Middle frontal gyrus (tissue), 1 donor: ENCODE measurements at regions not wholly inside any gene's neighbourhood (a gene's known extent, or its start where the extent isn't known, plus 50 kb on each side); places are given as distances from the start of the nearest gene placed in this dataset.
"Not testable (repeated sequence)": the region's sequence is repeated elsewhere in the genome, so short reads cannot be mapped to it uniquely, and the experiment has no call there.

Experiments
- DNase-seq: peaks from one replicate; pipeline ENCODE4 v3.0.0-alpha.2; 2015; ENCODE audit warnings: low spot score; ENCODE audit errors: extremely low spot score

DNA sequence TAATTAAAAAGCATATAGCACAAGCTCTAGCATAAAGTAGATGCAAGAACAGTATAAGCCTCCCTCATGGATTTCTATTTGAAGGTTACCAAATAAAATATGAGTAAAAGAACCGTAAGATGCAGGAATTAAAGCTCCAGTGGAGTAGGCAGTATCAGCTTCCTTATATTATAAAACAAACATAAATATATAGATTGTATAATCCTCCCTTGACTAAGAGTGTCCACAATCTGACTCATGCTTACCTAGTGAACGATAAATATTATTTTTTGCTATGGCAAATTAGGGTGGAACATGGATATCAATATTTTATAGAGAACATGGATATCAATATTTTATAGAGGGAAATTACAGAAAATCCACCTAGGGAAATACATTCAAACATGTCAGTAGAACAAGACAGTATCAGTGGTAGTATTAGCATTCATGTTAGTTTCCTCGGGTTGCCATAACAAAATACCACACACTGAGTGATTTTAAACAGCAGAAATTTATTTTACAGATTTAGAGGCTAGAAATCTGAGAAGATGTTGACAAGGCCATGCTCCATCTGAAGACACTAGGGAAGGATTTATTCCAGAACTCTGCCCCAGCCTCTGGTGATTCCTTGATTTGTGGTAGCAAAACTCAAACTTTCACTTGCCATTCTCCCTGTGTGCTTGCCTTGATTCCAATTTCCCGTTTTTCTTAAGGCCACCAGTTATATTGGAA is 1521.3 kb downstream of the SI start:
- DNase-seq: no peak

DNA sequence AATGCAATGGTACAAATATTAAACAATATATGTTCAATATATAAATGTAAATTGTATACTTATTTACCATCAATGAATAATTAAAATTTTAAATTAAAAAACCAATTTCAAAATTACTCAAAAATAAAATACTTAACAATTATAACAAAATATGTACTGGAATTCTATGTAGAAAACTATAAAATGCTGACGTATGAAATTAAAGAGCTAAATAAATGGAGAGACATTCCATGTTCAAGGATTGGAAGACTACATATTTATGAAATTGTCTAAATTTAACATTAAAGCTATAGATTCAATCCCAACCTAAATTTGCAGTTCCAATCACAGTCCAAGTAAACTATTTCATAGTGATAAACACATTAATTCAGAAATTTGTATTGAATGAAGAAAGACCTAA is 1522.4 kb downstream of the SI start:
- DNase-seq: no peak

DNA sequence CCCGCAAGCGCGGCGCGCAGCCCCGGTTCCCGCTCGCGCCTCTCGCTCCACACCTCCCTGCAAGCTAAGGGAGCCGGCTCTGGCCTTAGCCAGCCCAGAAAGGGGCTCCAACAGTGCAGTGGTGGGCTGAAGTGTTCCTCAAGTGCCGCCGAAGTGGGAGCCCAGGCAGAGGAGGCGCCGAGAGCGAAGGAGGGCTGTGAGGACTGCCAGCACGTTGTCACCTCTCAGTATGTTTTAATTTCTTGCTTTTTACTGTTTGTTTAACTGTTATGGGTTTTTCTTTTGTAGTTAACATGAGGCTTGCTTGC is 1525.7 kb downstream of the SI start:
- no peak for DNase-seq

DNA sequence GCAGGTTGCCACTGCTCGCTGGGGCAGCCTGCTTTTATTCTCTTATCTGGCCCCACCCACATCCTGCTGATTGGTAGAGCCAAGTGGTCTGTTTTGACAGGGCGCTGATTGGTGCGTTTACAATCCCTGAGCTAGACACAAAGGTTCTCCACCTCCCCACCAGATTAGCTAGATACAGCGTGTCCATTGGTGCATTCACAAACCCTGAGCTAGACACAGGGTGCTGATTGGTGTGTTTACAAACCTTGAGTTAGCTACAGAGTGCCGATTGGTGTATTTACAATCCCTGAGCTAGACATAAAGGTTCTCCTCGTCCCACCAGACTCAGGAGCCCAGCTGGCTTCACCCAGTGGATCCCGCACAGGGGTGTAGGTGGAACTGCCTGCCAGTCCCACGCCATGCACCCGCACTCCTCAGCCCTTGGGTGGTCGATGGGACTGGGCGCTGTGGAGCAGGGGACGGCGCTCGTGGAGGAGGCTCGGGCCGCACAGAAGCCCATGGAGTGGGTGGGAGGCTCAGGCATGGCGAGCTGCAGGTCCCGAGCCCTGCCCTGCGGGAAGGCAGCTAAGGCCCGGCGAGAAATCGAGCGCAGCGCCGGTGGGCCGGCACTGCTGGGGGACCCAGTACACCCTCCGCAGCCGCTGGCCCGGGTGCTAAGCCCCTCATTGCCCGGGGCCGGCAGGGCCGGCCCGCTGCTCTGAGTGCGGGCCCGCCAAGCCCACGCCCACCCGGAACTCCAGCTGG is 1526.2 kb downstream of the SI start:
- DNase-seq: not testable (repeated sequence)

DNA sequence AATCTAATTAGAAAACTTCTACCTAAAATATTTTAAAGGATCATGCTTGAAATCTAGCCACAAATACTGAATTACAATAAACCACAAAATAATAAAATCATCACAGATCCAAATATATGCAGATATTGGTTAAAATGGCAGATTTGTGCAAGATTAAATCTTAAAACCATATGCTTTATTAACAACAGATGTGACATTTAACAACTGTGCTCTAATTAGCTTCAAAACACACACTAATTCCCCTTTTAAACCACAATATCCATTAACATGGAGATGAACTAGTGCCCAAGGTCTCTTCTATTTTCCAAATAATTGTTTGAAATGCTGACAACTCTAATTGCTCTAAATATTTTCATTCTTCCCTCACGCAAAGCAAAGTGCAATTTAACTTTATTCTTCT is 1530.3 kb downstream of the SI start:
- no peak for DNase-seq

DNA sequence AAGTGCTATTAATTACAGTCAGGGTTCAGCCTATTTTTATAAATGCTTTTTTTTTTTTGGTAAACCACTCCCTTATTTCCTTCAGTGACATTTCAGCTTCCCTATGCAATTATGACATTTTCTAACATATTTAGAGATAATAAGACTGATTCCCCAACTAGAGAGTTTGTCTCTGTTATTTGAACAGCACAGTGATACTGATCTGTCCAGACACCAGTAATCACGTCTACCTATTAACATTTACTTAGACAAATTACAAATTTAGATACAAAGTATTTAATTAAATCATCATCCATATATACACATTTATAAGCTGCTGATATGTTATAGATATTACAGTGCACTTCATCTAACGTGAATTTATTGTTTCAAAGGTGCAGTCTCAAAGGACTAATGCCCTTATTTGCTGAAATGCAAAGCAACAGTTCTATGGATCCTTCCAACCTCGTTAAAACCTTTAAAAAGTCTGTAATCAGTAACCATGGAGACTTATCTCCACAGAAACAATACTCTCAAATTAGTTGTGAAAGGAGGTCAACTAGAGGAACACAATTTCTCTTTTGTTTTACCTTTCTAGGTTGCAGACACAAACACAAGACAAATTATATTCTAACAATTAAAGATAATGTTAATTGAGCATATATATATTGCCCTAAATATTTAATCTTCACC is 1531.1 kb downstream of the SI start:
- no peak for DNase-seq

DNA sequence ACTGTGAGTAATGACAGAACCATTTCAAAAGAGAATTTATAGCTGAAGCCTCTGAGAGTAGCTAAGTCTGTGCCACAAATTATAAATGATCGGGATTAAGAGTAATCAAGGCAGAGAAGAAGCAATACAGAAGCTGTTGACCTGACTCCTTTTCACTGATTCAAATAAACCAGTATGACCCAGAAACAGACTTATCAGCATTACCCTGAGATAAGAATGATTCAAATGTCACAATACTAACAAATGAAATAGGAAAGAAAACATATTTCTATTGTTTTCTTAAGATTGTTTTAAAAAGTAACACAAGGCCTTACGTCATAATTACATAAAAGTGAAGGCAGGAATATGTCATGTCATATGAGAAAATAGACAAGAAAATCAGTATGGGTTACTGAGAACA is 1534.6 kb downstream of the SI start:
- DNase-seq: no peak

DNA sequence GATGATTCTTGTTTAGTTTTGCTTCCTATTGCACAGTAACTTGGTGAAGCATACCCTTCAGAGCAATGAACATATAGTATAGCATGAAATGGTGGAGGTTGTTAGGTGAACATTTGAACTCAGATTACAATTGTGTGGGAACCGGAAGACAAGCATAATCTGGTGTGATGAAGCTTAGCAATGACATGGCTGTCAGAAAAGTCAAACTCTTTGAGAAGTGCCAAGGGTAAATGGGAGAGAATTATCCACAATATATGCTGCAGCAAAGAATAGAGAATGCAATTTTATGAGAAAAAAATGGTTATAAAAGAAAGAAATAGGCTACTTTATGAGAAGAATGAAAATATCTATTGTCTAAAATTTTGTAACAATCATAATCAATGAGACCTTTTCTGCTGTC is 1536.7 kb downstream of the SI start:
- no peak for DNase-seq

DNA sequence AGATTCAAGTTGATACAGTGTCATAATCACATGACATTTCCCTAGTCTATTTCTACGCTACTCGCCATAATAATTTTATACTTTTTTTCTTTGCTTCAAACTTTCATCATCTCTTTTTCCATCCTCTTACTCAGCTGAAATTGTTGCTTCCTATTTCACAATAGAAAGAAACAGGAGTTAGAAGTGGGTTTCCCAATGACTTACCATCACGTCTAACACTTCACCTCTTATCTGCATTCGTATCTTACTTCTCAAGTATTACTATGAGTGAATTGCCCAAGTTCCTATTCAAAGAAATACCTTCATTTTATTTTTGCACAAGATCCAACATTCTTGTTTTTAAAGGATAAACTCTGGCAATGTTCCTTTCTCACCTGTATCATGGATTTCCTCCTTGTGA is 1539.9 kb downstream of the SI start:
- no peak for DNase-seq

DNA sequence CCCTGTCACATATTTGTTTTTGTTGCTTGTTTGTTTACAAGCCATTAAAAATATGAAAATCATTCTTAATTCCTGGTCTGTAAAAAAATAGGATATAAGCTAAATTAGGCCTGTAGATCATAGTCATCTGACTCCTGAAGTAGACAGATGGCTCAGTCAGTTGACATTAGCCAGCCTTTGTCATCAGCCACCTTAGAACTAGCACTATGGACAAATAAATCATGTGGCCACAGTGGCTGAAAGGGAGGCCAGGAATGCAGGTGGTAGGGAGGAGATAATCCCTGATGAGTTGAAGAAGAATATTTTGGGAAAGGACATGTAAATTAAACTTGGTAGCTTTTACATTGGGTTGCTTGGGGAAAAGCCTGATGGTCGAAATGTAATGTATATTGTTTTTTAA is 1544.9 kb downstream of the SI start:
- DNase-seq: no peak

DNA sequence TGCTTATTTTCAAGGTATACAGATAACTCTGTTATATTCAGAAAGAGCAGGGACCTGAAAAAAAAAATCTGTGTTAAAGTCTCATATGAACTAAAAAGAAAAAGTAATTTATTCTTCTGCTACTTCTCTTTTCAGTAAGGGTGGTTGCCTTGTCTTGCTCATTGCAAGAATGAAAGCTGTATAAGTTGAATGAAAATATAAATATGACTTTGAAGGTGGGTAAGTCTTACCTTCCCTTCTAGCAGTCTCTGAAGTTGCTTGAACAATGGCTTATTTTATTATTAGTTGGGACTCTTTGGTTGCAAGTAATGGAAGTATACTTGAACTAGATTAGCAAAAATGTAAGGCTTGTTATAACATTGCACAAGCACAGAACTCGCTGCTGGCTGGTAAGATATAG is 1554.9 kb downstream of the SI start:
- DNase-seq: no peak

DNA sequence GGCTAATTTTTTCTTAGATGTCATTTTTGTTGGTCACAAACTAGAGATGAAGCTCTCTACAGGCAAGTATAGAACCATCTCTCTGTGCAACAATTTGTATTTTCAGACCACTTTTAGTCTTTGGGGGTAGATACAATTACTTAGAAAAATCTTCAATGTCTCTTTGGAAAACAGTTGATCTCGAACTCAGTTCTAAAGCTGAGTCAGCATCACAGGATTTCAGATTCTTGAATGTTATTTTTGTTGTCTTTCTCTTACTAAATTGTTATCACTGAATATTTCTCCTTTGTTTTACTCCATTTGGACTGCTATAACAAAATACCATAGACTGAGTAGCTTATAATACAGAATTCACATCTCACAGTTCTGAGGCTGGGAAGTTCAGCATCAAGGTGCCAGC is 1557.0 kb downstream of the SI start:
- DNase-seq: no peak

DNA sequence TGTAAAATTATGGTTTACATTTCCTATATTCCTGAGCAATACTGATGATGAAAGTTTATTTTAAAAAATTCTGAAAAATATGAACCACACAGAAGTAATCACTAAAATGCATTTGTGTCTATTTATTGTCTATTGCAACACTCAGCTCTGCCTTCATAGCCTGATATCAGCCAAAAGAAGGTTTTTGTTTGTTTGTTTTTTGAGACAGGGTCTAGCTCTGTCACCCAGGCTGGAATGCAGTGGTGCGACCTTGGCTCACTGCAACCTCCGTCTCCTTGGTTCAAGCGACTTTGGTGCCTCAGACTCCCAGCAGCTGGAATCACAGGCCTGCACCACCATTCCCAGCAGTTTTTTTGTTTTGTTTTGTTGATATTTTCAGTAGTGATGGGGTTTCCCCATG is 1560.2 kb downstream of the SI start:
- no peak for DNase-seq

DNA sequence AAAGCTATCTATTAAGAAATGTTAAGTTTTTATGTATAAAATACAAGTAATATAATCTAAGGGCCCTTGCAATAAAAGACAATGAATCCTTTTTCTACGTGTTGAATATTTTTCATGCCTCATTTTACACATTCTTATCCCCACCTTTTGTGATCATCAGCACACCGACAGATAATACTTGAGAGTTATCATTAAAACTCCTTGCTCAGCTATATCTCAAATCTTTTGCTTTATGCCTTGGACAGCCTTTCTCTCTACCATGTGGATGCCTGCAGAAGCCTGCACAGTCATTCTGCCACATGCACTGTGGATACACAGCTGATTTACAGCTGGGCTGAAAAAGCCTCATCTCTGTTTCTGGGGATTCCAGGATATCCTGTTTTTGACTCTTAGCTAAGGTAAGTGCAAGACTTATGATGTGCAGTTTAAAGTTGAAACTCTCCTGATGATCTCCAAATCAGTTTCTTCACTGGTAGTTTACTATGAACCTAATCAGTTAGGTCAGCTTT is 1565.1 kb downstream of the SI start:
- DNase-seq: no peak

DNA sequence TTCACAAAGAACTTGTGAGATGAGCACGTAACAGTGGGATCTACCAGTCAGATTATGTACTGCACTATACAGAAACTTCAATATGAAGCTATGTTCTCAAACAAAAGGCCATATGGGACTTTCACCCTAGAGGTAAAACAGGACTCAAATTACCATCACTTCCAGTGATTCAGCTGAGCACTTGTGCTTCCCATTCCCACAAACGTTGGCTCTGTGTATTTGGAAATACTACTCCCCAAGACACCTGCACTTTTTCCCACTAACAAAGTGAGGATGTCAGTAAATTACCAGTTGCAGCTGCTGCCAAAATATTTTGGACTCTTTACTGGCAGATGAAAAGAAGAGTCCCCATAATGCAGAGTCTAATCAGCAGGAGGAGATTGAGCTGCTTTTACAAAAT is 1570.1 kb downstream of the SI start:
- DNase-seq: no peak

DNA sequence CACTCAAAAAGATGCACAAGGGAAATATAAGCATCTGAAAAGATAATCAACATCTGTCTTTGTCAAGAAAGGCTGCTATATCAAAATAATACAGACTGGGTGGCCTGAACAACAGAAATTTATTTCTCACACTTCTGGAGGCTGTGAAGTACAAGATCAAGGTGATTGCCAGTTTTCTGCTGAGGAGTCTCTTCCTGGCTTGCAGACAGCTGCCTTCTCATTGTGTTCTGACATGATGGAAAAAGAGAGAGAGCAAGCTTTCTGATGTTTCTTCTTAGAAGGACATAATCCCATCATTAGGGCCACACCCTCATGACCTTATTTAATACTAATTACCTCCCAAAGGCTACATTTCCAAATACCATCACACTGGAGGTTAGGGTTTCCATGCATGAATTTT is 1573.3 kb downstream of the SI start:
- DNase-seq: no peak

DNA sequence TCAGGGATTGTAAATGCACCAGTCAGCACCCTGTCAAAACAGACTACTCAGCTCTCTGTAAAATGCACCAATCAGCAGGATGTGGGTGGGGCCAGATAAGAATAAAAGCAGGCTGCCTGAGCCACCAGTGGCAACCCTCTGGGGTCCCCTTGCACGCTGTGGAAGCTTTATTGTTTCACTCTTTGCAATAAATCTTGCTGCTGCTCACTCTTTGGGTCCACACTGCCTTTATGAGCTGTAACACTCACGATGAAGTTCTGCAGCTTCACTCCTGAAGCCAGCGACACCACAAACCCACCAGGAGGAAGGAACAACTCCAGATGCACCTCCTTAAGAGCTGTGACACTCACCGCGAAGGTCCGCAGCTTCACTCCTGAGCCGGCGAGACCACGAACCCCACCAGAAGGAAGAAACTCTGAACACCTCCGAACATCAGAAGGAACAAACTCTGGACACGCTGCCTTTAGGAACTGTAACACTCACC is 1578.5 kb downstream of the SI start:
- not testable (repeated sequence) for DNase-seq

DNA sequence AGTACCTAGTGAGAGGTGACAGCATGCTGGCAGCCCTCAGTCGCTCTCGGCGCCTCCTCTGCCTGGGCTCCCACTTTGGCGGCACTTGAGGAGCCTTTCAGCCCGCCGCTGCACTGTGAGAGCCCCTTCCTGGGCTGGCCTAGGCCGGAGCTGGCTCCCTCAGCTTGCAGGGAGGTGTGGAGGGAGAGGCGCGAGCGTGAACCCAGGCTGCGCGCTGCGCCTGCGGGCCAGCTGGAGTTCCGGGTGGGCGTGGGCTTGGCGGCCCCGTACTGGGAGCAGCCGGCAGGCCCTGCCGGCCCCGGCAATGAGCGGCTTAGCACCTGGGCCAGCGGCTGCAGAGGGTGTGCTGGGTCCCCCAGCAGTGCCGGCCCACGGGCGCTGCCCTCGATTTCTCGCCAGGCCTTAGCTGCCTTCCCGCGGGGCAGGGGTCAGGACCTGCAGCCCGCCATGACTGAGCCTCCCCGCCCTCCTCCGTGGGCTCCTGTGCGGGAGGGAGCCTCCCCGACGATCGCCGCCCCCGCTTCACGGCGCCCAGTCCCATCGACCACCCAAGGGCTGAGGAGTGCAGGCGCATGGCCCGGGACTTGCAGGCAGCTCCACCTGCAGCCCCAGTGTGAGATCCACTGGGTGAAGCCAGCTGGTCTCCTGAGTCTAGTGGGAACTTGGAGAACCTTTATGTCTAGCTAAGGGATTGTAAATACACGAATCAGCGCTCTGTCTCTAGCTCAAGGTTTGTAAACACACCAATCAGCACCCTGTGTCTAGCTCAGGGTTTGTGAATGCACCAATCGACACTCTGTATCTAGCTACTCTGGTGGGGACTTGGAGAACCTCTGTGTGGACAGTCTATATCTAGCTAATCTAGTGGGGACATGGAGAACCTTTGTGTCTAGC is 1579.2 kb downstream of the SI start:
- not testable (repeated sequence) for DNase-seq

DNA sequence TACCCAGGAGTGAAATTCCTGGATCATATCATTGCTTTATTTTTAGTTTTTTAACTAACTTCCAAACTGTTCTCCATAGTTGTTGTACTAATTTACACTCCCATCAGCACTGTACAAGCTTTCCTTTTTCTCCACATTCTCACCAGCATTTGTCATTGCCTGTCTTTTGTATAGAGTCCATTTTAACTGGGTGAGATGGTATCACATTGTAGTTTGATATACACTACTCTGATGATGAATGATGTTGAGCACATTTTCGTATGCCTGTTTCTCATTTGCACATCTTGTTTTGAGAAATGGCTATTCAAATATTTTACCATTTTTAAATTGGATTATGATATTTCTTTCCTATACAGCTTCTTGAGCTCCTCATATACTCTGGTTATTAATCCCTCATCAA is 1586.6 kb downstream of the SI start:
- DNase-seq: no peak

DNA sequence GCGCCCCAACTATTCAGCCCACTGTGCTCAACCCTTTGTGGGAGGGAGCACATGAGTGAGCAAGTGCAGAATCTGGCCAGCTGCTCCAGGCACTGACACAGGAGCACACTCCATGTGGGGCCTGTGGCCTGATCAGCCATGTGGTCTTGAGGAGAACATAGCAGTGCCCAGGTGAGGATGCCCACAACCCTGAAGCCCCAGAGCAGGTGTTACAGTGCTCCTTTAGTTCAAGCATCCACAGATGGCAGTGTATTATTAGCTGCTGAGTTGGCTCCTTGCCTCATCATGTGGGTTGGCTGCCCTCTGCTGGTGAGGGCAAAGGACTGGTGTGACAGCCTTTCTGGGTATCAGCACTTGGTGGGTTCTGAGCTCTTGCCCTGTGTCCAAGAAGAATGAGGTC is 1588.2 kb downstream of the SI start:
- DNase-seq: no peak

DNA sequence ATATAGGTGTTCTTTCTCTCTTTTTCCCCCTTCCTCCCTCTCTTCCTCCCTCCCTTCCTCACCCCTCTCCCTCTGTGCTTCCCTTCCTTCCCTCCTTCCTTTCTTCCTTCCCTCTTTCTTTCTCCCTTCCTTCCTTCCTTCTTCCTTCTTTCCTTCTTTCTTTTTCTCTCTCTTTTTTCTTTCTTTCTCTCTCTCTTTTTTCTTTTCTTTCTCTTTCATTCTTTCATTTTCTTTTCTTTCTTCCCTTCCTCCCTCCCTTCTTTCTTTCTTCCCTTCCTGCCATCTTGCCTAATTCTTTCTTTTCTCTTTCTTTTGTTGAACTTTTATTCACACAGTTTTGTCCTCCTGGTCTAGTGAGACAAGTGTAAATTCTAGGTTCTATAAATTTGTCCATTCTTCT is 1595.6 kb downstream of the SI start:
- no peak for DNase-seq
